ENCODE measurements at regions not wholly inside any gene's neighbourhood (a gene's known extent, or its start where the extent isn't known, plus 50 kb on each side); places are given as distances from the start of the nearest gene placed in this dataset.

DNA sequence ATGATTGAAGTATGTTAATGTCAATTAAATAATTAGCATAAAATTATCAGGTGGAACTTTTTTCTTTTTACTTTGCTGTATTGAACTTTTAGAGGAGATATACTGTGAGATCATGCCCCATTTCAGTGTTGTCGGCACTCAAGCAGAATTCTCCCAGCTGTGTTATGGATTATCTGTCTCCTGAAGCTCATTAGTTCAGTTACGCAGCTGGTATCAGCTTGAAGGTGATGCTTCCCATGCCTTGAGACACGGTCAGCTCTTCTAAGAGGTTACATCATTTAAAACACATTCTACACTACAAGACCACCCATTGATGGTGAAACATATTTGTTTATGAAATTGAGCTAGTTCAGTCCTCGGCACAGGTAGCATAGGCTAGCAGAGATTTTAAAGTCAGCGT, 68.9 kb upstream of the PHACTR2 start:
- H3K36me3 ChIP-seq (ENCODE audit: control insufficient read depth, insufficient read depth, low read length): no peaks in the 10 kb centered on the region
- H3K4me3 ChIP-seq (ENCODE audit: low read depth, low read length): no peak overlapping the region
- Mint-ChIP-seq H3K36me3 (ENCODE audit: insufficient read depth, unreplicated experiment) (no peaks in the 10 kb centered on the region), H3K4me1 (ENCODE audit: low read depth, unreplicated experiment) (no peaks in the 10 kb centered on the region), H3K27ac (ENCODE audit: unreplicated experiment) (no peak overlapping the region), H3K4me3 (ENCODE audit: unreplicated experiment) (no peak overlapping the region), H3K9me3 (ENCODE audit: unreplicated experiment) (no peaks in the 10 kb centered on the region), H3K27me3 (ENCODE audit: insufficient read depth, unreplicated experiment) (no peaks in the 10 kb centered on the region)
- H3K4me1 ChIP-seq: no peaks in the 10 kb centered on the region
- no peaks in the 10 kb centered on the region for H3K27me3 ChIP-seq (replicated peaks; ENCODE audit: control insufficient read depth, insufficient read depth, low read length)
- H3K9me3 ChIP-seq: no peaks in the 10 kb centered on the region
- DNase-seq: no peak
- POLR2A ChIA-PET: no interaction called here
- no peak for TF ChIP-seq CTCF (IDR thresholded peaks at IDR 0.05; ENCODE audit: insufficient read depth in 1 of 2, low read depth in 1 of 2, low read length in 1 of 2, severe bottlenecking in 1 of 2, unreplicated experiment in 1 of 2)
- intact Hi-C loops (cut with micrococcal nuclease; ENCODE audit: unreplicated experiment): no loop called here
- no TSS peak for BruUV-seq (replicated peaks)
- CTCF ChIA-PET: no interaction called here

- no peaks in the 10 kb centered on the region for H3K36me3 ChIP-seq (ENCODE audit: control insufficient read depth, insufficient read depth, low read length)
- TF ChIP-seq CTCF (IDR thresholded peaks at IDR 0.05; ENCODE audit: insufficient read depth in 1 of 2, low read depth in 1 of 2, low read length in 1 of 2, severe bottlenecking in 1 of 2, unreplicated experiment in 1 of 2): no peak
- H3K27ac Mint-ChIP-seq (ENCODE audit: unreplicated experiment): no peak overlapping the region
- no peak overlapping the region for H3K4me3 Mint-ChIP-seq (ENCODE audit: unreplicated experiment)
- H3K4me3 ChIP-seq (ENCODE audit: low read depth, low read length): no peak overlapping the region
- H3K4me1 ChIP-seq: no peaks in the 10 kb centered on the region
- intact Hi-C loops (cut with micrococcal nuclease; ENCODE audit: unreplicated experiment): no loop called here
- DNase-seq: no peak
- no peaks in the 10 kb centered on the region for H3K9me3 ChIP-seq
- BruUV-seq (replicated peaks): no TSS peak
- CTCF ChIA-PET: no interaction called here
- no peaks in the 10 kb centered on the region for H3K27me3 ChIP-seq (replicated peaks; ENCODE audit: control insufficient read depth, insufficient read depth, low read length)
- no peaks in the 10 kb centered on the region for H3K36me3 Mint-ChIP-seq (ENCODE audit: insufficient read depth, unreplicated experiment)
- H3K4me1 Mint-ChIP-seq (ENCODE audit: low read depth, unreplicated experiment): no peaks in the 10 kb centered on the region
- H3K9me3 Mint-ChIP-seq (ENCODE audit: unreplicated experiment): no peaks in the 10 kb centered on the region
- H3K27me3 Mint-ChIP-seq (ENCODE audit: insufficient read depth, unreplicated experiment): no peaks in the 10 kb centered on the region
- POLR2A ChIA-PET: no interaction called here
These were observed 69.8 kb upstream of the PHACTR2 start for GRCh38 chr6:143607974-143608373.

- no peaks in the 10 kb centered on the region for H3K9me3 ChIP-seq
- H3K9me3 Mint-ChIP-seq (ENCODE audit: unreplicated experiment): no peaks in the 10 kb centered on the region
- H3K27ac Mint-ChIP-seq (ENCODE audit: unreplicated experiment): no peak overlapping the region
- ChIA-PET CTCF (no interaction called here), POLR2A (no interaction called here)
- H3K4me3 ChIP-seq (ENCODE audit: low read depth, low read length): no peak overlapping the region
- H3K4me3 Mint-ChIP-seq (ENCODE audit: unreplicated experiment): no peak overlapping the region
- intact Hi-C loops (cut with micrococcal nuclease; ENCODE audit: unreplicated experiment): no loop called here
- no peak for DNase-seq
- H3K4me1 Mint-ChIP-seq (ENCODE audit: low read depth, unreplicated experiment): no peaks in the 10 kb centered on the region
- H3K36me3 ChIP-seq (ENCODE audit: control insufficient read depth, insufficient read depth, low read length): no peaks in the 10 kb centered on the region
- H3K27me3 Mint-ChIP-seq (ENCODE audit: insufficient read depth, unreplicated experiment): no peaks in the 10 kb centered on the region
- no peak for TF ChIP-seq CTCF (IDR thresholded peaks at IDR 0.05; ENCODE audit: insufficient read depth in 1 of 2, low read depth in 1 of 2, low read length in 1 of 2, severe bottlenecking in 1 of 2, unreplicated experiment in 1 of 2)
- H3K4me1 ChIP-seq: no peaks in the 10 kb centered on the region
- BruUV-seq (replicated peaks): no TSS peak
- H3K36me3 Mint-ChIP-seq (ENCODE audit: insufficient read depth, unreplicated experiment): no peaks in the 10 kb centered on the region
- H3K27me3 ChIP-seq (replicated peaks; ENCODE audit: control insufficient read depth, insufficient read depth, low read length): no peaks in the 10 kb centered on the region
These were observed 70.6 kb upstream of the PHACTR2 start for GRCh38 chr6:143607168-143607567.

Measured in Caco-2 (cell line).